Esophagus squamous epithelium (tissue), 5 donors: ENCODE measurements at regions not wholly inside any gene's neighbourhood (a gene's known extent, or its start where the extent isn't known, plus 50 kb on each side); places are given as distances from the start of the nearest gene placed in this dataset.

Experiments
- DNase-seq: peaks from one replicate; lab custom pipeline; 2025; lab: John Stamatoyannopoulos, UW
- H3K27ac ChIP-seq, 4 donors: fragments of 200-600 bp; sonication (generic); one replicate each; pipeline ENCODE4 v1.5.1; 2016 to 2019; ENCODE audit warnings: mild to moderate bottlenecking in 1 of 4
- H3K27me3 ChIP-seq, 4 donors: fragments of 200-600 bp; sonication (generic); 1 replicate in 3 of 4; 2 replicates in 1 of 4; pipeline versions ENCODE4 v1.5.1 to v1.6.0; 2017 to 2021; ENCODE audit warnings: antibody characterized with exemption in 1 of 4
- H3K36me3 ChIP-seq, 3 donors: fragments of 200-600 bp; sonication (generic); one replicate each; pipeline ENCODE4 v1.5.1; 2016 to 2019
- H3K4me1 ChIP-seq, 3 donors: fragments of 200-600 bp; sonication (generic); one replicate each; pipeline ENCODE4 v1.5.1; 2017 to 2019
- H3K4me3 ChIP-seq, 4 donors: fragments of 200-600 bp; sonication (generic); 1 replicate in 3 of 4; 2 replicates in 1 of 4; pipeline ENCODE4 v1.5.1; 2016 to 2019; ENCODE audit warnings: mild to moderate bottlenecking in 2 of 4, moderate library complexity in 1 of 4
- H3K9me3 ChIP-seq, 3 donors: fragments of 200-600 bp; sonication (generic); one replicate each; pipeline ENCODE4 v1.5.1; 2016 to 2019
- POLR2A ChIP-seq, 4 donors: fragments of 450-650 bp; IDR thresholded peaks; one replicate each; pipeline ENCODE4 v1.6.1; 2017; ENCODE audit warnings: antibody characterized with exemption in 4 of 4, mild to moderate bottlenecking in 4 of 4, moderate library complexity in 3 of 4
- WGBS, 2 donors: methylation state at CpG; one replicate each; pipeline ENCODE4 v1.1.5; 2018; 5-methylcytosine and 5-hydroxymethylcytosine counted together
- intact Hi-C: fragments of 100-400 bp; cut with DNase I; formaldehyde crosslinking; loops from one replicate; pipeline ENCODE4 v1.15.0; 2022
- TF ChIP-seq, protein P1 (sequence below), 6 experiments: fragments of 450-650 bp in 4 of 6; fragments of 200-600 bp in 2 of 6; sonication (generic) in 2 of 6; IDR thresholded peaks; one replicate each; pipeline ENCODE4 v1.5.1; 2016 to 2019; ENCODE audit warnings: antibody characterized with exemption in 6 of 6, mild to moderate bottlenecking in 4 of 6, moderate library complexity in 4 of 6
- donor health status: DM: yes; HTN: yes; CAD: no.

DNA sequence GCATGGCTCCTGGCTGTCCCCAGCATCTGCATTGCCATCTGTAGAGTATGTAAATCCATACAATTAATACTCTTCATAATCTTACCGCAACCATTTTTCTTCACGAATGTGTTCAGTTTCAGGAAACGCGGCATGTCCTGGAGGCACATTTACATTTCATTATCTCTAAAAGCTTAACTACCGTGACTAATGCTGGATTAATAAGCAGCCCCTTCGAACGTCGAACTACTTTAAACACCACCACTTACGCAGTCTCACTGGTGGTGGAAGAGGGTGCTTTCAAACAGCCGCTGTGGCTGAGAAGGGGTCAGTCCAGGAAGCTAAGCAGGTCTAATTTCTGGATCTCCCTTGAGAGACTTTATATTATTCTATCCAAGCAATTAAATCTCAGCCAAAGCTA lies 85.6 kb downstream of the C5orf15 start:
- 64 to 70% methylated on average over 10 of the region's 10 CpGs for WGBS, 2 donors
- no peak for DNase-seq
- no peaks in the 10 kb centered on the region for H3K36me3 ChIP-seq
- H3K27ac ChIP-seq = no peak overlapping the region
- H3K4me3 ChIP-seq = no peak overlapping the region
- TF ChIP-seq POLR2A (IDR thresholded peaks at IDR 0.05) = no peak
- TF ChIP-seq, protein P1, sequence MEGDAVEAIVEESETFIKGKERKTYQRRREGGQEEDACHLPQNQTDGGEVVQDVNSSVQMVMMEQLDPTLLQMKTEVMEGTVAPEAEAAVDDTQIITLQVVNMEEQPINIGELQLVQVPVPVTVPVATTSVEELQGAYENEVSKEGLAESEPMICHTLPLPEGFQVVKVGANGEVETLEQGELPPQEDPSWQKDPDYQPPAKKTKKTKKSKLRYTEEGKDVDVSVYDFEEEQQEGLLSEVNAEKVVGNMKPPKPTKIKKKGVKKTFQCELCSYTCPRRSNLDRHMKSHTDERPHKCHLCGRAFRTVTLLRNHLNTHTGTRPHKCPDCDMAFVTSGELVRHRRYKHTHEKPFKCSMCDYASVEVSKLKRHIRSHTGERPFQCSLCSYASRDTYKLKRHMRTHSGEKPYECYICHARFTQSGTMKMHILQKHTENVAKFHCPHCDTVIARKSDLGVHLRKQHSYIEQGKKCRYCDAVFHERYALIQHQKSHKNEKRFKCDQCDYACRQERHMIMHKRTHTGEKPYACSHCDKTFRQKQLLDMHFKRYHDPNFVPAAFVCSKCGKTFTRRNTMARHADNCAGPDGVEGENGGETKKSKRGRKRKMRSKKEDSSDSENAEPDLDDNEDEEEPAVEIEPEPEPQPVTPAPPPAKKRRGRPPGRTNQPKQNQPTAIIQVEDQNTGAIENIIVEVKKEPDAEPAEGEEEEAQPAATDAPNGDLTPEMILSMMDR (IDR thresholded peaks at IDR 0.05) = no peak
- peaks cover 0 to 5% (median 0%) of the 10 kb centered on the region in 3 donors for H3K4me1 ChIP-seq
- H3K27me3 ChIP-seq = peaks cover 0 to 13% (median 0%) of the 10 kb centered on the region in 4 donors
- no peaks in the 10 kb centered on the region for H3K9me3 ChIP-seq
- intact Hi-C loops = no loop called here

- H3K27me3 ChIP-seq = peaks cover 0 to 13% (median 0%) of the 10 kb centered on the region in 4 donors
- H3K36me3 ChIP-seq = no peaks in the 10 kb centered on the region
- intact Hi-C loops = no loop called here
- no peaks in the 10 kb centered on the region for H3K9me3 ChIP-seq
- H3K27ac ChIP-seq = no peak overlapping the region
- DNase-seq = no peak
- WGBS, 2 donors = 82 to 94% methylated on average over 4 to 6 of the region's 6 CpGs
- no peak overlapping the region for H3K4me3 ChIP-seq
- TF ChIP-seq, protein P1 (IDR thresholded peaks at IDR 0.05) = no peak
- TF ChIP-seq POLR2A (IDR thresholded peaks at IDR 0.05) = no peak
- H3K4me1 ChIP-seq = peaks cover 0 to 5% (median 0%) of the 10 kb centered on the region in 3 donors
These were observed 86.1 kb downstream of the C5orf15 start for GRCh38 chr5:133882389-133882695.

DNA sequence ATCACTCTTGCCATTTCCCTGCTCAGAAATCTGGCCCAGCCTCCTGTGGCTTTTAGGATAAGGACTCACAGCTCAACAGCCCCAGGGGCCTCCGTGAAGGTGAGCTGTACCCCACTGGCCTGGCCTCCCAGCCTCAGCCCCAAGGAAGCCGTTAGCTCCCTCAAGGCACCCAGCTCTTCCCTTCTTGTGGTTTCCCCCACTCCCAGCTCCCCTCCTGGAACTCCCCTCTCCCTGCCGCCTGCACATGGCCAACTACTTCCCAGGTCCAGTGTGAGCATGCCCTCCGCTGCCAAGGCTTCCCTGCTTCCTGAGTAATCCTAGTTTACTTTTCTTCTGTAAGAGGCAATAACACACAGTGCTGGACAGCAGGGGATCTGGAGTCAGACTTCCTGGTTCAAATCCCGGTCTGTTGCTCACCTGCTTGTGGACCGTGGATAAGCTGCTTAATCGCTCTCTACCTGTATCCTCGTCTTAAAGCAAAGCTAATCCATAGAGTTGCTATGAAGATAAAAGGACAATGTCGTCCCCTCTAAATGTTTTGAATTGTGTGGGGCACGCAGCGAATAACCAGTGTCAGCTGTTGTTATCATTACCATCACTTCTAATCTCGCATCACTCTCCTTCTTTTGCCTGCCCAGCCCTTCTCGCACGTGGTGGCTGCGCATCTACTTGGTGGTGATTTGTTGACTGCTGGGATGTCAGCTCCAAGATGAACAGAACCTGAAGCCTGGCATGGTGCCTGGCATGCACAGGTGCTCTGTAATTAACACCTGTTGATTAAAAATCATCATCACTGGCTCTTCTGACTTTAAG lies 86.6 kb downstream of the C5orf15 start:
- 74 to 76% methylated on average over 12 to 15 of the region's 15 CpGs for WGBS, 2 donors
- intact Hi-C loops = no loop called here
- Histone ChIP-seq H3K4me1 (peaks cover 0 to 5% (median 0%) of the 10 kb centered on the region in 3 donors), H3K36me3 (no peaks in the 10 kb centered on the region), H3K27me3 (peaks cover 0 to 13% (median 0%) of the 10 kb centered on the region in 4 donors), H3K27ac (no peak overlapping the region), H3K4me3 (no peak overlapping the region), H3K9me3 (no peaks in the 10 kb centered on the region)
- TF ChIP-seq, protein P1 (IDR thresholded peaks at IDR 0.05) = no peak
- no peak for TF ChIP-seq POLR2A (IDR thresholded peaks at IDR 0.05)
- no peak for DNase-seq

GRCh38 chr5:133878236-133878555 lies 90.2 kb downstream of the C5orf15 start:
- Histone ChIP-seq H3K9me3 (no peaks in the 10 kb centered on the region), H3K4me1 (no peaks in the 10 kb centered on the region), H3K36me3 (no peaks in the 10 kb centered on the region), H3K4me3 (no peak overlapping the region), H3K27me3 (peaks cover 0 to 22% (median 0%) of the 10 kb centered on the region in 4 donors), H3K27ac (no peak overlapping the region)
- intact Hi-C loops = no loop called here
- TF ChIP-seq, protein P1 (IDR thresholded peaks at IDR 0.05) = no peak
- no peak for TF ChIP-seq POLR2A (IDR thresholded peaks at IDR 0.05)
- whole genome bisulfite sequencing, 2 donors = 79 to 80% methylated on average over 2 of the region's 2 CpGs
- no peak for DNase-seq

DNA sequence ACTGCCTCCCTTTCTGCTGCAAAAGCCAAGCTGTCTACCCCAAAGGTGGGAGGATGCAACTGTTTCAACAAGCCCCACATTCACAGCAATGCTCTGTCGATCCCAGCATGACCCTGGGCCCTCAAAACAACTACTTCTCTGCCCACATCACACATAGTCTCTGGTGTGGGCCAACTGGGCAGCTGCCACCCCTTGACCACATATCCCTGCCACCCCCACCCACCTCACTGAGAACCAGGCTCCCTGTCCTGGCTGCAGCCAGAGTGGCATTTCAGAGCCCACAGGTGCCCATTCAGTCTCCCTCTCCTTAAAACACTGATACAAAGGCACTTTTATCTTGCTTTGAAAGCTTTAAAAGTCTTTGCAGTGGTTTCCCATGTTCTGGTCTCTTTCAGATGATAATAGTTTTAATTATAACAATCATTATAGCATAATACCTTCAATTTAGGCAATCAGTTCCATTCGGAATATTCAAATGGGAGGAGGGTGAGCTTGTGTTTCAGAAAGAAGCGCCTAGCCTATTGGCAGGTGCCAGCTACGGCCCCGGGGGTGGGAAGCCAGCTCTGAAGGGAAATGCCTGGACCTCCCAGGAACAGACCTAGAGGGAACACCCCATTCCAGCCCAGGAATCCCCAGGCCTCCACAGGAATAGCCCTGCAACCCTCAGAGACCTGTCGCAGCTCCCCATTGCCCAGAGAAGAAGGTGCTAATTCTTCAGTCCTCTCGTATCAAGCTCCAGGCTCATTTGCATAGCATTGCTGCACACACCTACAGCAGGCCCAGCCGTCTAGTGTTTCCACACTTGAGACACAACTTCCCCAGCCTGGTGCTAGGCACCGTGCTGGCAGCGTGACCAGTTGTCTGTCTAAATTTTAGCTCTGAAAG lies 90.8 kb downstream of the C5orf15 start:
- no peaks in the 10 kb centered on the region for H3K36me3 ChIP-seq
- no peak overlapping the region for H3K27ac ChIP-seq
- no peak overlapping the region for H3K4me3 ChIP-seq
- no peaks in the 10 kb centered on the region for H3K9me3 ChIP-seq
- DNase-seq = no peak
- no peaks in the 10 kb centered on the region for H3K4me1 ChIP-seq
- intact Hi-C loops = no loop called here
- H3K27me3 ChIP-seq = peaks cover 0 to 22% (median 0%) of the 10 kb centered on the region in 4 donors
- WGBS, 2 donors = 86 to 87% methylated on average over 9 to 10 of the region's 10 CpGs
- TF ChIP-seq POLR2A (IDR thresholded peaks at IDR 0.05) = no peak
- TF ChIP-seq, protein P1 (IDR thresholded peaks at IDR 0.05) = no peak
